Medulla oblongata (tissue), 1 donor: ENCODE measurements at regions not wholly inside any gene's neighbourhood (a gene's known extent, or its start where the extent isn't known, plus 50 kb on each side); places are given as distances from the start of the nearest gene placed in this dataset.

ENCODE experiments used
- DNase-seq: peaks from one replicate; pipeline ENCODE4 v3.0.0-alpha.2; 2015; ENCODE audit errors: extremely low spot score

- no peak for DNase-seq
Observed at GRCh38 chr2:226652983-226653765, 146.4 kb downstream of the IRS1 start.

GRCh38 chr2:226652369-226652768 lies 147.3 kb downstream of the IRS1 start:
- no peak for DNase-seq

- DNase-seq: peak; percentile 70
Observed at GRCh38 chr2:226649871-226650660, 149.6 kb downstream of the IRS1 start.

GRCh38 chr2:226649201-226649600 lies 150.4 kb downstream of the IRS1 start:
- no peak for DNase-seq

GRCh38 chr2:226647621-226648518 lies 151.8 kb downstream of the IRS1 start:
- no peak for DNase-seq

- DNase-seq: no peak
Observed at GRCh38 chr2:226644399-226644865, 155.2 kb downstream of the IRS1 start.

- DNase-seq: no peak
Observed at GRCh38 chr2:226643946-226644282, 155.7 kb downstream of the IRS1 start.

GRCh38 chr2:226643030-226643945 lies 156.3 kb downstream of the IRS1 start:
- DNase-seq: no peak

- no peak for DNase-seq
Observed at GRCh38 chr2:226641008-226641407, 158.6 kb downstream of the IRS1 start.

- DNase-seq: no peak
Observed at GRCh38 chr2:226640501-226640900, 159.1 kb downstream of the IRS1 start.

- no peak for DNase-seq
Observed at GRCh38 chr2:226639550-226639949, 160.1 kb downstream of the IRS1 start.

GRCh38 chr2:226638576-226638975 lies 161.0 kb downstream of the IRS1 start:
- no peak for DNase-seq

- no peak for DNase-seq
Observed at GRCh38 chr2:226637383-226637782, 162.2 kb downstream of the IRS1 start.

GRCh38 chr2:226636586-226636985 lies 163.0 kb downstream of the IRS1 start:
- no peak for DNase-seq

- no peak for DNase-seq
Observed at GRCh38 chr2:226634943-226635604, 164.5 kb downstream of the IRS1 start.

- no peak for DNase-seq
Observed at GRCh38 chr2:226631671-226632070, 167.9 kb downstream of the IRS1 start.

- no peak for DNase-seq
Observed at GRCh38 chr2:226631187-226631586, 168.4 kb downstream of the IRS1 start.

- no peak for DNase-seq
Observed at GRCh38 chr2:226625946-226626345, 173.7 kb downstream of the IRS1 start.

- DNase-seq: no peak
Observed at GRCh38 chr2:226623587-226624368, 175.8 kb downstream of the IRS1 start.

- DNase-seq: no peak
Observed at GRCh38 chr2:226622484-226622883, 177.1 kb downstream of the IRS1 start.
